Activated T-cell treated with anti-CD3 and anti-CD28 coated beads, Interleukin-2, amount 50 U/mL, for 24 hours (primary cell): ENCODE measurements at regions not wholly inside any gene's neighbourhood (a gene's known extent, or its start where the extent isn't known, plus 50 kb on each side); places are given as distances from the start of the nearest gene placed in this dataset.

Experiments used
- DNase-seq: peaks from one replicate; pipeline ENCODE4 v3.0.0-alpha.2; 2020
- H3K27ac Mint-ChIP-seq: 2 replicates; pipeline ENCODE4 v1.8.0; 2020; ENCODE audit warnings: mild to moderate bottlenecking, mixed read lengths
- H3K27me3 Mint-ChIP-seq: 2 replicates; pipeline ENCODE4 v1.8.0; 2020; ENCODE audit warnings: mixed read lengths
- H3K36me3 Mint-ChIP-seq: 2 replicates; pipeline ENCODE4 v1.8.0; 2020; ENCODE audit warnings: low read depth, mixed read lengths
- H3K4me1 Mint-ChIP-seq: 2 replicates; pipeline ENCODE4 v1.8.0; 2020; ENCODE audit warnings: low read depth, mixed read lengths
- H3K4me3 Mint-ChIP-seq: 2 replicates; pipeline ENCODE4 v1.8.0; 2020; ENCODE audit warnings: mild to moderate bottlenecking, moderate library complexity, mixed read lengths
- H3K9me3 Mint-ChIP-seq: 2 replicates; pipeline ENCODE4 v1.8.0; 2020; ENCODE audit warnings: mixed read lengths

GRCh38 chr5:74916831-74917710, 50.9 kb upstream of the FAM169A start:
- no peak overlapping the region for H3K4me3 Mint-ChIP-seq
- peaks cover 6% of the 10 kb centered on the region for H3K27me3 Mint-ChIP-seq
- no peak overlapping the region for H3K27ac Mint-ChIP-seq
- no peaks in the 10 kb centered on the region for H3K36me3 Mint-ChIP-seq
- no peak for DNase-seq
- H3K9me3 Mint-ChIP-seq, result no peaks in the 10 kb centered on the region
- H3K4me1 Mint-ChIP-seq, result no peaks in the 10 kb centered on the region
